ENCODE measurements at regions not wholly inside any gene's neighbourhood (a gene's known extent, or its start where the extent isn't known, plus 50 kb on each side); places are given as distances from the start of the nearest gene placed in this dataset.

DNA sequence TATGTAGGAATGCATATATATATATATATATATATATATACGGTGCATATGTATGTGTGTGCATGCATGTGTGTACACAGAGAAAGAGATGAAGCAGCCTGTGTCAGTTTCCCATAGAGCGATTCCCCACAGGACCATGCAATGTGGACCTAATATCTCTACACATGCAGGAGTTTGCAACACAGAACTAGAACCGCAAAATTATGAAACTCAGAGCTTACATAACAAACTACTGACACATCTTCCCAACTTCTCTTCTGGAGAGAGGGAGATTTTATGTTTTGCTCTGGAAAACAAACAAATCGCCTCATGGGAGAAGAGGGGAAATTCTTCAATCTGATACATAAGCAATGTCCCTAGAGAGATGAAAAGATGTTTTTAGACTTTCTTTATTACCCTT, 377.2 kb downstream of the LRATD1 start:
- TF ChIP-seq ESRRG (CRISPR knock-in tag; IDR thresholded peaks at IDR 0.05) (no peak), PPARA (CRISPR knock-in tag; IDR thresholded peaks at IDR 0.05; ENCODE audit: borderline replicate concordance) (no peak), ARNTL (CRISPR knock-in tag; IDR thresholded peaks at IDR 0.05; ENCODE audit: borderline replicate concordance, low read depth) (no peak), ZFP3 (CRISPR knock-in tag; IDR thresholded peaks at IDR 0.05) (no peak), ISL1 (CRISPR knock-in tag; IDR thresholded peaks at IDR 0.05) (no peak), OSR1 (CRISPR knock-in tag; IDR thresholded peaks at IDR 0.05) (no peak), BACH2 (CRISPR knock-in tag; IDR thresholded peaks at IDR 0.05; ENCODE audit: borderline replicate concordance) (no peak), GLIS3 (CRISPR knock-in tag; IDR thresholded peaks at IDR 0.05) (no peak), ZFP30 (CRISPR knock-in tag; IDR thresholded peaks at IDR 0.05) (no peak), RARB (CRISPR knock-in tag; IDR thresholded peaks at IDR 0.05) (no peak), ZNF565 (CRISPR knock-in tag; conservative IDR thresholded peaks at IDR 0.05; ENCODE audit: low read depth) (no peak), SNAI2 (CRISPR knock-in tag; IDR thresholded peaks at IDR 0.05) (no peak)
- TF ChIP-seq, protein P1, sequence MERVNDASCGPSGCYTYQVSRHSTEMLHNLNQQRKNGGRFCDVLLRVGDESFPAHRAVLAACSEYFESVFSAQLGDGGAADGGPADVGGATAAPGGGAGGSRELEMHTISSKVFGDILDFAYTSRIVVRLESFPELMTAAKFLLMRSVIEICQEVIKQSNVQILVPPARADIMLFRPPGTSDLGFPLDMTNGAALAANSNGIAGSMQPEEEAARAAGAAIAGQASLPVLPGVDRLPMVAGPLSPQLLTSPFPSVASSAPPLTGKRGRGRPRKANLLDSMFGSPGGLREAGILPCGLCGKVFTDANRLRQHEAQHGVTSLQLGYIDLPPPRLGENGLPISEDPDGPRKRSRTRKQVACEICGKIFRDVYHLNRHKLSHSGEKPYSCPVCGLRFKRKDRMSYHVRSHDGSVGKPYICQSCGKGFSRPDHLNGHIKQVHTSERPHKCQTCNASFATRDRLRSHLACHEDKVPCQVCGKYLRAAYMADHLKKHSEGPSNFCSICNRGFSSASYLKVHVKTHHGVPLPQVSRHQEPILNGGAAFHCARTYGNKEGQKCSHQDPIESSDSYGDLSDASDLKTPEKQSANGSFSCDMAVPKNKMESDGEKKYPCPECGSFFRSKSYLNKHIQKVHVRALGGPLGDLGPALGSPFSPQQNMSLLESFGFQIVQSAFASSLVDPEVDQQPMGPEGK (CRISPR knock-in tag; IDR thresholded peaks at IDR 0.05; ENCODE audit: borderline replicate concordance): no peak
- TF ChIP-seq, protein P2, sequence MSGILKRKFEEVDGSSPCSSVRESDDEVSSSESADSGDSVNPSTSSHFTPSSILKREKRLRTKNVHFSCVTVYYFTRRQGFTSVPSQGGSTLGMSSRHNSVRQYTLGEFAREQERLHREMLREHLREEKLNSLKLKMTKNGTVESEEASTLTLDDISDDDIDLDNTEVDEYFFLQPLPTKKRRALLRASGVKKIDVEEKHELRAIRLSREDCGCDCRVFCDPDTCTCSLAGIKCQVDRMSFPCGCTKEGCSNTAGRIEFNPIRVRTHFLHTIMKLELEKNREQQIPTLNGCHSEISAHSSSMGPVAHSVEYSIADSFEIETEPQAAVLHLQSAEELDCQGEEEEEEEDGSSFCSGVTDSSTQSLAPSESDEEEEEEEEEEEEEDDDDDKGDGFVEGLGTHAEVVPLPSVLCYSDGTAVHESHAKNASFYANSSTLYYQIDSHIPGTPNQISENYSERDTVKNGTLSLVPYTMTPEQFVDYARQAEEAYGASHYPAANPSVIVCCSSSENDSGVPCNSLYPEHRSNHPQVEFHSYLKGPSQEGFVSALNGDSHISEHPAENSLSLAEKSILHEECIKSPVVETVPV (CRISPR knock-in tag; IDR thresholded peaks at IDR 0.05): no peak
